Right cardiac atrium (tissue), 5 donors: ENCODE measurements at regions not wholly inside any gene's neighbourhood (a gene's known extent, or its start where the extent isn't known, plus 50 kb on each side); places are given as distances from the start of the nearest gene placed in this dataset.

Source experiments
- ATAC-seq, 2 donors: fragments of 200-7000 bp; cut with Tn5 transposase; one replicate each; pipeline versions ENCODE4 v1.8.0 to v1.9.1; 2020; ENCODE audit warnings: moderate library complexity in 2 of 2, mild to moderate bottlenecking in 1 of 2
- DNase-seq, 3 donors: peaks; one replicate each; pipeline ENCODE4 v3.0.0-alpha.2; 2020
- H3K27ac ChIP-seq: one replicate; pipeline ENCODE4 v1.5.1; 2013; ENCODE audit warnings: mild to moderate bottlenecking, low read length, control low read depth, moderate library complexity
- H3K27me3 ChIP-seq: one replicate; pipeline ENCODE4 v1.6.1; 2013; ENCODE audit not compliant: control insufficient read depth, insufficient read depth
- H3K4me1 ChIP-seq: one replicate; pipeline ENCODE4 v1.6.1; 2013; ENCODE audit warnings: low read length; ENCODE audit not compliant: control insufficient read depth, insufficient read depth
- H3K4me3 ChIP-seq: one replicate; pipeline ENCODE4 v1.5.1; 2013; ENCODE audit warnings: low read length, control low read depth
- H3K9me3 ChIP-seq: one replicate; pipeline ENCODE4 v1.6.1; 2013; ENCODE audit warnings: low read length; ENCODE audit not compliant: control insufficient read depth
- WGBS: extraction: QIAGEN DNeasy Blood & Tissue Kit; methylation state at CpG from one replicate; pipeline ENCODE4 v1.1.7; 2013; 5-methylcytosine and 5-hydroxymethylcytosine counted together
- intact Hi-C, 4 donors: fragments of 100-400 bp; cut with DNase I; formaldehyde crosslinking; loops; one replicate each; pipeline versions ENCODE4 v1.11.0 to v1.14.0; 2022 to 2023
- donor health status: healthy with polysubstance abuse.
- donor health status: DM: no; HTN: yes; CAD: no.
- donor health status: DM: no; HTN: no; CAD: no.
- donor health status: DM: no; HTN: yes; CAD: no; lungs with severe emphysema.
- donor health status: DM: yes; HTN: yes; CAD: no.

DNA sequence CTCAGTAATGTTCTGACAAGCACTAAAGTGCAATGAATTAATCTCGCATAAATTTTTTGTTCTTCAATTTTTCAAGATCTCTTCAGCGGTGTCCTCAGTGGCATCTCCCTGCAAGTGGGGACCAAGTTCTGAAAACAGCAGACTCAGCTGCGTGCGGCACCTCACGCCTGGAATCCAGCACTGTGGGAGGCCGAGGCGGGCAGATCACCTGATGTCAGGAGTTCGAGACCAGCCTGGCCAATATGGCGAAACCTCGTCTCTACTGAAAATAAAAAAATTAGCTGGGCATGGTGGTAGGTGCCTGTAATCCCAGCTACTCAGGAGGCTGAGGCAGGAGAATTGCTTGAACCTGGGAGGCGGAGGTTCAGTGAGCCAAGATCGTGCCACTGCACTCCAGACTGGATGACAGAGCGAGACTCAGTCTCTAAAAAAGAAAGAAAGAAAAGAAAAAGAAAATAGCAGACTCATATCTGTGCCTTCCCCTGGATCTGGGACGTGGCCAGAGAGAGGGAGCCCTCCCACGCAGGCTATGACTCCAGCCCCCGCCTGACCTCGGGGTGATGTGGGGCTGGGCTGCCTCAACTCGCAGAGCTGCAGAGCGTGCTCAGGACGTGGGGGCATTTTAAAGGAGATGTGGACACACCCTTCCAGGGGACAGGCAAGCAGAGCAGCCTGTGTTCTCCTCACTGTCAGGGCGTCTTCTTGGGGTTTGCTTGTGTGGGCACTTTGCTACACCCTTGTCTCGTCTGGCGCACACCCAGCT, 346.6 kb downstream of the BRD1 start:
- ATAC-seq (no peak), DNase-seq (no peak)
- H3K27me3 ChIP-seq, result no peaks in the 10 kb centered on the region
- intact Hi-C loops, result no loop called here
- no peak overlapping the region for H3K27ac ChIP-seq
- no peak overlapping the region for H3K4me3 ChIP-seq
- H3K9me3 ChIP-seq, result no peaks in the 10 kb centered on the region
- 60% methylated on average over 23 of the region's 23 CpGs for WGBS
- no peaks in the 10 kb centered on the region for H3K4me1 ChIP-seq

DNA sequence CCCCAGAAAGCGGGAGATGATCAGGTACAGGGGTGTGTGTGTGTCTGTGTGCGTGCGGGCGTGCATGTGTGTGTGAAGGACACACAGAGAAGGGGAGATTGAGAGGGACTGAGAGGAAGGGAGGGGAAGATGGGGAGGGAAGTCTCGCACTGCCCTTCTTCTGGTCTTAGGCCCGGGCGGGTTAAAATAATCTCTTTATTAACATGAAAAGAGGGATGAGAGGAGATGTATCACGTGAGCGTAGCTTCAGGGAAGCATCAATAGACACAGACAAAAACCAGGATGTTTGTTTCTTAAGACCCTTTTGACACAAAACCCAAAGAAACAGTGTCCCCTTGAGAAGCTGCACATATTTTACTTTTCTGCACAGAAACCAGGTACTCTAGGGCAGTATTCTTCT, 347.3 kb downstream of the BRD1 start:
- H3K27me3 ChIP-seq, result no peaks in the 10 kb centered on the region
- intact Hi-C loops, result no loop called here
- 71% methylated on average over 9 of the region's 9 CpGs for WGBS

DNA sequence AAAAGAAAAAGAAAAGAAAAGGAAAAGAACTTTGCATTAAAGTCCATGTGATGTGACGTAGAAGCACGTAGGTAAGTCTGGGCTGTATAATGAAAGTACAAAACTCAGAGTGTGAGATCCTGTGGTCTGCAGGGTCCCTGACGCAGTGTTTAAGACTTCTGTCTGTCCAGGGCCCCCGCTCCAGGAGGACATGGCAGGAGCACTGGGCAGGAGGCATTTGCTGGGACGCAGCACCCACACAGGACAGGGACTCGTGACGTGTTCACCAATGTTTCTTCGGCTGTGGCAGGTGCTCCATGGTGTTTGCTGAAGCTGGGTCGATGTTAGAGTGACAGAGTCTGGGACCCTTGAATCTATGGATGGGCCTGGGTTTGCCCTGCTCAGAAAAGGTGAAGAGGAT, 348.1 kb downstream of the BRD1 start:
- intact Hi-C loops, result no loop called here
- DNase-seq (no peak), ATAC-seq (no peak)
- Histone ChIP-seq H3K27ac (no peak overlapping the region), H3K4me1 (no peaks in the 10 kb centered on the region), H3K27me3 (no peaks in the 10 kb centered on the region), H3K9me3 (no peaks in the 10 kb centered on the region), H3K4me3 (no peak overlapping the region)
- 90% methylated on average over 9 of the region's 9 CpGs for whole genome bisulfite sequencing

More for the DNA sequence above, 347.3 kb downstream of the BRD1 start:
- ATAC-seq (no peak), DNase-seq (no peak)
- no peak overlapping the region for H3K4me3 ChIP-seq
- no peaks in the 10 kb centered on the region for H3K9me3 ChIP-seq
- H3K27ac ChIP-seq, result no peak overlapping the region
- no peaks in the 10 kb centered on the region for H3K4me1 ChIP-seq

DNA sequence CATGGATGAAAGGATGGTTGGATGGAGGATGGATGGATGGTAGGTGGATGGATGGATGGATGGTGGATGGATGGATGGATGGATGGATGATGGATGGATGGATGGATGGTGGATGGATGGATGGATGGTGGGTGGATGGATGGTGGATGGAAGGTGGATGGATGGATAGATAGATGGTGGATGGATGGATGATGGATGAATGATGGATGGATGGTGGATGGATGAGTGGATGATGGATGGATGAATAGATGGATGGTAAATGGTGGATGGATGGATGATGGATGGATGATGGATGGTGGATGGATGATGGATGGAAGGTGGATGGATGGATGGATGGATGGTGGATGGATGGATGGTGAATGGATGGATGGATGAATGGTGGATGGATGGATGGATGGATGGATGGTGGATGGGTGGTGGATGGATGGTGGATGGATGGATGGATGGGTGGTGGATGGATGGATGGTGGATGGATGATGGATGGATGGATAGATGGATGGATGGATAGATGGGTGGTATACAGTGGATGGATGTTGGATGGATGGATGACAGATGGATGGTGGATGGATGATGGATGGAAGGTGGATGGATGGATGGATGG, 350.8 kb downstream of the BRD1 start:
- ATAC-seq (no peak), DNase-seq (no peak)
- no peaks in the 10 kb centered on the region for H3K27me3 ChIP-seq
- no peak overlapping the region for H3K27ac ChIP-seq
- no peak overlapping the region for H3K4me3 ChIP-seq
- intact Hi-C loops, result no loop called here
- no peaks in the 10 kb centered on the region for H3K9me3 ChIP-seq
- no peaks in the 10 kb centered on the region for H3K4me1 ChIP-seq

DNA sequence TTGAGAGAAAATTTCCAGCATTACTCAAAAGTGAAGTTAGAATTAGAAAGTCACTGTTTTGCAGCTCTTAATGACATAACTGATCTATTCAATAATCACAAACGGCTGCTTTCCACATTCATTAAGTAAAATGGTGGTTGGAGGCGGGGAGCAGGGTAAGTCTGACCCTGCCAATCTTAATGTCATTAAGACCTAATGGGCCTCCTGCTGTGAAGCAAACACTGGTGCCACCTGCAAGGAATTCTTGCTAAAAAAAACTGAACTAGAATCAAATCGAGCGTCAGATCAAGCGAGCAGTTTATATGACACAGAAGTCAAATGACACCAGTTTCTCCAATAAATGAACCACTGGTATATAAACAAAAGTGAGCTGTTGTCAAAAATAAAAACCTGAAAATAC, 351.5 kb downstream of the BRD1 start:
- H3K9me3 ChIP-seq, result no peaks in the 10 kb centered on the region
- no peak overlapping the region for H3K27ac ChIP-seq
- ATAC-seq (no peak), DNase-seq (no peak)
- no peaks in the 10 kb centered on the region for H3K27me3 ChIP-seq
- intact Hi-C loops, result no loop called here
- no peak overlapping the region for H3K4me3 ChIP-seq
- H3K4me1 ChIP-seq, result no peaks in the 10 kb centered on the region
- 81% methylated on average over 5 of the region's 5 CpGs for WGBS

DNA sequence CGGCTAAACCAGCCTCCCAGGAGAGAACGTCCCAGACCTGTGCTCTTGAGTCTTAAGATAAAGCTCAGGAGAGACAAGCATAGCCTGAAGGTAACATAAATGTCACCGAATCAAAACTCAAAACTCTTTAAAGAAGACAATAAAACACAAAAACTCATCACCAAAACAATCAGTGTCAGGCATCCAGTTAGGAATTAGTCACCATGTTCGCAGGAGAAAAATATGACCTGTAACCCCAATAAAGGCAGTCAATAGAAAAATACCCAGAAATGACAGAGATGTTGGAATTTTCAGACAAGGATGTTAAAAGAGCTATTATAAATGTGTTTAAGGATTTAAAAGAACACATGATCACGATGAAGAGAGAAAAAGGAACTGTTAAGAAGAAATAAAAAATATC, 352.4 kb downstream of the BRD1 start:
- Histone ChIP-seq H3K4me1 (no peaks in the 10 kb centered on the region), H3K9me3 (no peaks in the 10 kb centered on the region), H3K4me3 (no peak overlapping the region), H3K27me3 (no peaks in the 10 kb centered on the region), H3K27ac (no peak overlapping the region)
- ATAC-seq (no peak), DNase-seq (no peak)
- 84% methylated on average over 5 of the region's 5 CpGs for WGBS
- intact Hi-C loops, result no loop called here

DNA sequence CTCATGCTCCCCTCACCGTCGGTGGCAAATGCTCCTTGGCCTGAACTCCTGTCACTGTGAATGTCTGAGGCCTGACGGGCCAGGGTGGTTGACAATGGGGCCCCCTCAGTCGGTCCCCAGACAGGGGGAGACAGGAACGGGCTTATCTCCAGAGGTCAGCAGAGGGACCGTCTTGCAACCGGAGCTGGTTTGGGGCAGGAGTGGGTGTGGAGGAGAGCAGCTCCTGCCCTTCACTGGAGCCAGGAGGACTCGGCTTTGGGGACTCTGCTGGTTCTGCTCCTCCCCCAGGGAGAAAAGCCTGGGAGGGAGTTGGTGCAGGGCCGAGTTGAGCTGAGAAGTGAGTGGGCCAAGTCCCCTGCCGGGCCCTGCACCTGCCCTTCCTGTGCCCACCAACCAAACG, 354.4 kb downstream of the BRD1 start:
- no peak for DNase-seq
- 36% methylated on average over 11 of the region's 11 CpGs for WGBS
- H3K9me3 ChIP-seq, result no peaks in the 10 kb centered on the region
- no peak for ATAC-seq
- H3K4me3 ChIP-seq, result no peak overlapping the region
- no peaks in the 10 kb centered on the region for H3K4me1 ChIP-seq
- no peaks in the 10 kb centered on the region for H3K27me3 ChIP-seq
- intact Hi-C loops, result no loop called here
- no peak overlapping the region for H3K27ac ChIP-seq

DNA sequence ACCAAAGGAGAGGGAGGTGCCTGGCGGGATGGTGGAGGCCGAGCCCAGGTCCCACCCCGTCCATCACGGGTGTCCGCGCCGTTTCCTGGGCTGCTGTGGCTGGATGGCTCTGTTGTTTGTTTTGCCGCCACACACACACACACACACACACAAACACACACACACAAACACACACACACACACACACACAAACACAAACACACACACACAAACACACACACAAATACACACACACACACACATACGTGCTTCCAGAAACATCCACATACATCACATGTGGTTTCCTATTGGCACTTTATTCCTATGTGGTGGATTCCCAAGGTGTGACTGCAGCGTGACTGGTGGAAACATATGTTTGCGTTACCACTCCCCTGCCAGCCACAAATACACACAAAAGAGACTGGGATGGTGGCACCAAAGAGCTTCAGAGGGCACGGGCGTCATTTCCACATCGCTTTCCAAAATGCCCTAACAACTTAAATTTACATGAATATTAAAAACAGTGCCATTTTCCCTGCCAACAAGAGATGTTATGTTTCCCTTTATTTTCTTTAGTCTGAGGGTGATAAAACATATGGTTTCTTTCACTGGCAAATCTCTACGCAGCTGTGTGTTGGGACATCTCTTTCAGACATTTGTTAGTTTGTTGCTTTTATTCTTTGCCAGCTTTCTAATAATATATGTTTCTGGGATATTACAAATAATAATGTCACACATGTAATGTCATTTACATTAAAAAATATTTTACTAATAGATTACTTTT, 356.8 kb downstream of the BRD1 start:
- Histone ChIP-seq H3K4me3 (no peak overlapping the region), H3K27ac (no peak overlapping the region), H3K27me3 (no peaks in the 10 kb centered on the region), H3K9me3 (no peaks in the 10 kb centered on the region), H3K4me1 (no peaks in the 10 kb centered on the region)
- ATAC-seq, result no peak
- DNase-seq, result no peak
- intact Hi-C loops, result no loop called here
- 88% methylated on average over 15 of the region's 15 CpGs for WGBS

DNA sequence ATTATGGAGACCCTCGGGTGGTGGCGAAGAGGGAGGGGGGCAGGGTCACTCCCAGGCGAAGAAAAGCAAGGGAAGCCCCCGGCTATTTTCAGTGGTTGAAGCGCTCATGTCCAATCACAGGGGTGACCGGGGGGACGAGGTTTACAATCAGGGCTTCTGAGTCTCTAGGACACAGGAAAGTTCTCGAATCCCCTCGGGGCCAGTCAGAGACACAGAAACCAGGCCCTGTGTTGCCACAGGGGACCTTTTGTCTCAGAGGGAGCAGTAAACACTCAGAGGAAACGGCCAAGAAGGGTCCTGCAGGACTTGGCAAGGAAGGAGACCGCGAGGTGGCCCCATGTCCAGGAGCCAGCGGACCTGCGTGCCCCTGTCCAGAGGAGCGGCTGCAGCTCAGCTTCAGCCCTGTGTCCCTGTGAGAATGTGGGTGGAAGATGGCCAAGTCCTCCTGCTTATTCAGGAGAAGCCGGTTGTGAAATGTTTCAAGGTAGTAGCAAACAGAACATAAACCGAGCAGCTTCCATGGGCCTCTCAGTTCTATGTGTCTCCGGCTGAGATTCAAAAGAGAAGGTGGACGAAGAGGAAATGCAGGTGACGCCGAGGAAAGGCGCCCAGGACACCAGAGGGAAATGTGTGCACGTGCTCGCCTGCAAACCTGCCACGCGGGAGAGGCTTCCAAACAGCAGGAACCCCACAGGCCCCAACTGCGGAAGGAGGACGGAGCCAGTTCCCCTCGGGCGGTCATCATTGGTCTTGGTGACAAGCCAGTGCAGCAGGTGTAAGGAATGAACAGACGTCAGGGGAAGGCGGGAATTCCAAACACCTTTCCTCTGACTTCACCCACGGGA, 357.6 kb downstream of the BRD1 start:
- H3K4me1 ChIP-seq, result no peaks in the 10 kb centered on the region
- no peak for DNase-seq
- H3K4me3 ChIP-seq, result no peak overlapping the region
- 86% methylated on average over 33 of the region's 33 CpGs for WGBS
- no peak overlapping the region for H3K27ac ChIP-seq
- intact Hi-C loops, result loop anchor here in 1 of 4 donors (10.0 kb wide), 1 partner anchor 75 kb away; no protein-coding TSS in a partner anchor
- no peak for ATAC-seq
- no peaks in the 10 kb centered on the region for H3K9me3 ChIP-seq
- no peaks in the 10 kb centered on the region for H3K27me3 ChIP-seq

DNA sequence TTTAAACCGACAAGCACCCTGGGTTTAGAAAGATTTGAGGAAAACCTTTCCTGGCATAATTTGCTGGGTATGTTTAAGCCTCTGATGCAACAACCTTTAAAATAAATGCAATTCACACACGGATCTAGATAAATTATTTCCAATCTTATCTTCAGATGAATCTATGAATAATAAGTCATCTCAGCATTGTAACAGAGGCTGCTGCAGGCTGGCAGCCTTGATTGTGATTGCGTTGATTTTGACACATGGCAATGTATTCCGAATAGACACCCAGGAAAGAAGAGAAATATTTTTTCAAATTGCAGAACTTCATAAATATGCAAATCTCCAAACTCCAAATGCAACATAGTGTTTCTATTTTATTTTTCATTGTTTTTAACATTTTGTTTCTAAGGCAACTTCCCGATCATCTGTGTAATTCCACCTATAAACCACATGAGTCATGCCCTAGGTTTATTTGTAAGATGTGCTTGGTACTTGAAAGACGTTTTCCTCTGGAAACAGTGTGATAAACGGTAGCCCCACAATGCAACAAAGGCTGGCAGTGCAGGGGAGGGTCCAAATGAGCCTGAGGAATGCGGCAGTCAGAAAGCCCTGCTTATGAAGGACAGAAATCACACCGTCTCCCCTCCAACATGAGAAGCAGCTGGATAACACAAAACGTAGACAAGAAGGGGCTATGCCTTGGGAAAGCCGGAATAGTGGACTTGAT, 359.0 kb downstream of the BRD1 start:
- ATAC-seq (no peak), DNase-seq (no peak)
- no peaks in the 10 kb centered on the region for H3K9me3 ChIP-seq
- WGBS, result 59% methylated on average over 11 of the region's 11 CpGs
- no peak overlapping the region for H3K27ac ChIP-seq
- H3K4me1 ChIP-seq, result no peaks in the 10 kb centered on the region
- intact Hi-C loops, result loop anchor here in 1 of 4 donors (10.0 kb wide), 1 partner anchor 74 kb away; no protein-coding TSS in a partner anchor
- no peaks in the 10 kb centered on the region for H3K27me3 ChIP-seq
- H3K4me3 ChIP-seq, result no peak overlapping the region
